ENCODE measurements at regions not wholly inside any gene's neighbourhood (a gene's known extent, or its start where the extent isn't known, plus 50 kb on each side); places are given as distances from the start of the nearest gene placed in this dataset.

DNA sequence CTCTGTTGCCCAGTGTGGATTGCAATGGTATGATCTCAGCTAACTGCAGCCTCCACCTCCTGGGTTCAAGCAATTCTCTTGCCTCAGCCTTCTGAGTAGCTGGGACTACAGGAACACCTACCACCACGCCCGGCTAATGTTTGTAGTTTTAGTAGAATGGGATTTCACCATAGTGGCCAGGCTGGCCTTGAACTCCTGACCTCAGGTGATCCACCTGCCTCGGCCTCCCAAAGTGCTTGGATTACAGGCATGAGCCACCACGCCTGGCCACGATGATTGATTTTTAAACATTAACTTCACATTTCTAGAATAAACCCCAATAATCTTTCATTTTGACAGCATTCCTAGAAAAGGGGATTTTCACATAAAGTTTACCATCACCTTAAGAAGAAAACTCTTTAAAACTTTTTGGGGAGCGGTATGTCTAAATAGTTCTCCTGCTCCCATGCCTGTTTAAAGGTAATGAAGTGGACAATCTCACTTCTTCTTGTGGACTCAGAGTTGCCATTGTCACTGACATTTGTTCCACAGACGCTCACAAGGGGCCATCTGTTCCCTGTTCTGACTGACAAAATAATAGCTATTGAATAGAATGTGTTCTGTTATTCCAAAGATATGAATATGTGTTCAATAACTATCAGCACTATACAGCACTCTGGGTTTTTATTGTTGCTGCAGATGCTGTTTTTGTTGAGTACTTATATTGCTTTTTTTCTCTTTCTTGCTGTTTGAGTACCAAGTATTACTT is 66.1 kb upstream of the C1QTNF9B start:
- no peaks in the 10 kb centered on the region for H3K36me3 Mint-ChIP-seq
- ATAC-seq = no peak

DNA sequence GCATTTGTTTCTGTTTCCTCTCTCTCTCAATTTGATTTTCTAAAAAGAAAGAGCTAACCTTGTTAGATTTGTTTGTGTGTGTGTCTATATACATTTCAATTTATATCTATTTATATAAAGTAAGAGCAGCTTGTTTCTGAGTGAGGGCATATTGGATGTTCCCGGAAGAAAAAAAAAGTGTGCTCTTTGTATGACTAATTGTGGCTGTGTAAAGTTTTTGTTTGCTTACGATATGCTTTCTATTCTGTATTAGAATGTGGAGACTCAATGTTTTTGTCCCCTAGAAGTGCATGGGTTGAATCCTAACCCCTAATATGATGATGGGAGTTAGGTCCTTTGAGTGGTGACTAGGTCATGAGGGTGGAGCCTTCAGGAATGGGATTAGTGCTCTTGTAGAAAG is 66.6 kb upstream of the C1QTNF9B start:
- WGBS (ENCODE audit: insufficient coverage) = 61% methylated on average over 2 of the region's 2 CpGs
- Histone ChIP-seq H3K36me3 (ENCODE audit: control insufficient read depth, insufficient read depth, low read length) (no peaks in the 10 kb centered on the region), H3K4me1 (ENCODE audit: control insufficient read depth, insufficient read depth, low read length) (peaks cover 12% of the 10 kb centered on the region), H3K27ac (ENCODE audit: low read length) (no peak overlapping the region), H3K4me3 (ENCODE audit: low read length) (no peak overlapping the region), H3K9me3 (ENCODE audit: control insufficient read depth, insufficient read depth, low read length) (no peaks in the 10 kb centered on the region), H3K27me3 (ENCODE audit: control insufficient read depth, insufficient read depth, low read length) (no peaks in the 10 kb centered on the region)
- DNase-seq = no peak
- no peaks in the 10 kb centered on the region for H3K9me3 Mint-ChIP-seq
- no peaks in the 10 kb centered on the region for H3K27me3 Mint-ChIP-seq (ENCODE audit: low read depth in 2 of 2)
- H3K4me3 Mint-ChIP-seq = no peak overlapping the region
- no peak for TF ChIP-seq CTCF (IDR thresholded peaks at IDR 0.05)
- intact Hi-C loops (cut with micrococcal nuclease) = no loop called here
- H3K36me3 Mint-ChIP-seq = no peaks in the 10 kb centered on the region
- no peak for ATAC-seq
- peaks cover 16 to 21% of the 10 kb centered on the region in 2 donors for H3K4me1 Mint-ChIP-seq
- H3K27ac Mint-ChIP-seq = peak overlapping the region in 1 of 2 donors; percentile 30

More for the DNA sequence above, 66.1 kb upstream of the C1QTNF9B start:
- DNase-seq = no peak
- Histone ChIP-seq H3K27ac (ENCODE audit: low read length) (no peak overlapping the region), H3K27me3 (ENCODE audit: control insufficient read depth, insufficient read depth, low read length) (no peaks in the 10 kb centered on the region), H3K4me3 (ENCODE audit: low read length) (no peak overlapping the region), H3K4me1 (ENCODE audit: control insufficient read depth, insufficient read depth, low read length) (peaks cover 12% of the 10 kb centered on the region), H3K9me3 (ENCODE audit: control insufficient read depth, insufficient read depth, low read length) (no peaks in the 10 kb centered on the region), H3K36me3 (ENCODE audit: control insufficient read depth, insufficient read depth, low read length) (no peaks in the 10 kb centered on the region)
- no peak overlapping the region for H3K4me3 Mint-ChIP-seq
- H3K4me1 Mint-ChIP-seq = peaks cover 16 to 21% of the 10 kb centered on the region in 2 donors
- H3K9me3 Mint-ChIP-seq = no peaks in the 10 kb centered on the region
- no peaks in the 10 kb centered on the region for H3K27me3 Mint-ChIP-seq (ENCODE audit: low read depth in 2 of 2)
- 85% methylated on average over 7 of the region's 7 CpGs for WGBS (ENCODE audit: insufficient coverage)
- no peak for TF ChIP-seq CTCF (IDR thresholded peaks at IDR 0.05)
- no peak overlapping the region for H3K27ac Mint-ChIP-seq
- intact Hi-C loops (cut with micrococcal nuclease) = no loop called here

DNA sequence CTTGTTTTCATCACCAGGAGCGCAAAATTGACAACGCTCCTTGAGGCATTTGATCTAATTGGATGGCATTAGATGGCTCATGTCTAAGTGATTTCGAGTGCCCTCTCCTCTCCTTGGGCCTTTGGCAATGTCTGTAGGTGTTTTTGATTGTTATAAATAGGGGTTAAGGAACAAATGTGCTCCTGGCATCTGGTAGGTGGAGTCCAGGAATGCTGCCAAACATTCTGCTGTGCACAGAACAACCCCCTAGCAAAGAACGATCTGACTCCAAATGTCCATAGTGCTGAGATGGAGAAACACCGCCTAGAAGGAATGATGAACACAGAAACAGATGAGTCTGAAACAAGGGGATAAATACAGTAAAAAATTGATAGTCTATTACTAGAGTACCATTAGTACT is 68.0 kb upstream of the C1QTNF9B start:
- DNase-seq (no peak), ATAC-seq (no peak)
- Mint-ChIP-seq H3K4me3 (peak overlapping the region; percentile 5), H3K27me3 (ENCODE audit: low read depth in 2 of 2) (no peaks in the 10 kb centered on the region), H3K27ac (peak overlapping the region; percentile 89 to 90), H3K9me3 (no peaks in the 10 kb centered on the region), H3K4me1 (peaks cover 16 to 21% of the 10 kb centered on the region in 2 donors), H3K36me3 (no peaks in the 10 kb centered on the region)
- TF ChIP-seq CTCF (IDR thresholded peaks at IDR 0.05) = no peak
- no peaks in the 10 kb centered on the region for H3K9me3 ChIP-seq (ENCODE audit: control insufficient read depth, insufficient read depth, low read length)
- no peak overlapping the region for H3K4me3 ChIP-seq (ENCODE audit: low read length)
- H3K4me1 ChIP-seq (ENCODE audit: control insufficient read depth, insufficient read depth, low read length) = peaks cover 12% of the 10 kb centered on the region
- WGBS (ENCODE audit: insufficient coverage) = 96% methylated on average over 5 of the region's 5 CpGs
- intact Hi-C loops (cut with micrococcal nuclease) = no loop called here
- no peaks in the 10 kb centered on the region for H3K36me3 ChIP-seq (ENCODE audit: control insufficient read depth, insufficient read depth, low read length)
- no peaks in the 10 kb centered on the region for H3K27me3 ChIP-seq (ENCODE audit: control insufficient read depth, insufficient read depth, low read length)
- H3K27ac ChIP-seq (ENCODE audit: low read length) = no peak overlapping the region
